Sigmoid colon (tissue), 4 donors: ENCODE measurements at regions not wholly inside any gene's neighbourhood (a gene's known extent, or its start where the extent isn't known, plus 50 kb on each side); places are given as distances from the start of the nearest gene placed in this dataset.

Experiments used
- CTCF ChIP-seq, 4 experiments: fragments of 450-650 bp in 3 of 4; fragments of 200-600 bp in 1 of 4; IDR thresholded peaks; one replicate each; pipeline ENCODE4 v1.5.1; 2016 to 2019; ENCODE audit warnings: antibody characterized with exemption in 4 of 4, mild to moderate bottlenecking in 3 of 4, moderate library complexity in 2 of 4
- EP300 ChIP-seq, 4 donors: sonication (generic); formaldehyde crosslinking; IDR thresholded peaks; one replicate each; pipeline ENCODE4 v1.6.1; 2017; ENCODE audit warnings: antibody characterized with exemption in 4 of 4

- TF ChIP-seq CTCF (IDR thresholded peaks at IDR 0.05) (no peak), EP300 (IDR thresholded peaks at IDR 0.05) (no peak)
Observed at GRCh38 chr1:213569816-213570150, 418.0 kb upstream of the PROX1 start.
